HEK293 (cell line): ENCODE measurements at regions not wholly inside any gene's neighbourhood (a gene's known extent, or its start where the extent isn't known, plus 50 kb on each side); places are given as distances from the start of the nearest gene placed in this dataset.

ENCODE experiments used
- CTCF ChIA-PET: fragments of 350-600 bp; formaldehyde crosslinking; extraction: SDS; loops from one replicate; lab custom pipeline; 2021; ENCODE audit warnings: antibody characterized with exemption; lab: Yijun Ruan, JAX
- POLR2A ChIA-PET: fragments of 300-600 bp; formaldehyde crosslinking; extraction: SDS; loops from one replicate; lab custom pipeline; 2020; ENCODE audit warnings: antibody characterized with exemption, inconsistent platforms; lab: Yijun Ruan, JAX
- H3K27ac ChIP-seq: fragments of 200-500 bp; sonication (Bioruptor generic); 2 replicates; pipeline ENCODE4 v1.5.1; 2014; ENCODE audit warnings: low read depth, low read length, control low read depth, inconsistent platforms; ENCODE audit errors: extremely low read depth
- H3K36me3 ChIP-seq, 2 experiments: fragments of 200-500 bp in 1 of 2; sonication (Bioruptor generic) in 1 of 2; 1 replicate in 1 of 2; 2 replicates in 1 of 2; pipeline ENCODE4 v1.5.1; 2014 to 2017; ENCODE audit warnings: inconsistent platforms in 2 of 2, low read length in 2 of 2; ENCODE audit not compliant: control insufficient read depth in 2 of 2, insufficient read depth in 1 of 2
- H3K4me1 ChIP-seq: fragments of 200-500 bp; sonication (Bioruptor generic); 2 replicates; pipeline ENCODE4 v1.5.1; 2014; ENCODE audit warnings: mild to moderate bottlenecking, low read length, inconsistent platforms; ENCODE audit not compliant: control insufficient read depth, insufficient read depth
- H3K4me3 ChIP-seq: 2 replicates; pipeline ENCODE4 v1.5.1; 2011; ENCODE audit warnings: low read depth, mild to moderate bottlenecking, control low read depth, low read length, moderate library complexity
- H3K9me3 ChIP-seq: fragments of 200-500 bp; sonication (Bioruptor generic); 2 replicates; pipeline ENCODE4 v1.5.1; 2014; ENCODE audit warnings: low read depth, low read length, inconsistent platforms; ENCODE audit not compliant: control insufficient read depth, insufficient read depth
- OVOL3 ChIP-seq: fragments of 450-650 bp; formaldehyde crosslinking; IDR thresholded peaks from 2 replicates; pipeline ENCODE4 v1.5.1; 2016; ENCODE audit warnings: missing biosample characterization, missing genetic modification characterization
- REST ChIP-seq: fragments of 450-650 bp; formaldehyde crosslinking; IDR thresholded peaks from 2 replicates; pipeline ENCODE4 v1.5.1; 2016; ENCODE audit warnings: missing biosample characterization, missing genetic modification characterization
- TSHZ1 ChIP-seq: fragments of 450-650 bp; formaldehyde crosslinking; IDR thresholded peaks from 2 replicates; pipeline ENCODE4 v1.5.1; 2016; ENCODE audit warnings: missing biosample characterization, missing genetic modification characterization, borderline replicate concordance
- ZBTB17 ChIP-seq: fragments of 450-650 bp; formaldehyde crosslinking; IDR thresholded peaks from 2 replicates; pipeline ENCODE4 v1.5.1; 2016; ENCODE audit warnings: missing biosample characterization, missing genetic modification characterization
- ZBTB6 ChIP-seq: fragments of 450-650 bp; formaldehyde crosslinking; IDR thresholded peaks from 2 replicates; pipeline ENCODE4 v1.5.1; 2017; ENCODE audit warnings: missing biosample characterization, missing genetic modification characterization
- ZNF121 ChIP-seq: fragments of 450-650 bp; formaldehyde crosslinking; IDR thresholded peaks from 2 replicates; pipeline ENCODE4 v1.5.1; 2016; ENCODE audit warnings: missing biosample characterization, missing genetic modification characterization
- ZNF132 ChIP-seq: fragments of 450-650 bp; formaldehyde crosslinking; IDR thresholded peaks from 2 replicates; pipeline ENCODE4 v1.5.1; 2017; ENCODE audit warnings: missing biosample characterization, missing genetic modification characterization, borderline replicate concordance
- ZNF174 ChIP-seq: fragments of 450-650 bp; formaldehyde crosslinking; IDR thresholded peaks from 2 replicates; pipeline ENCODE4 v1.5.0; 2017; ENCODE audit warnings: missing biosample characterization, mild to moderate bottlenecking, missing genetic modification characterization
- ZNF24 ChIP-seq: fragments of 450-650 bp; formaldehyde crosslinking; IDR thresholded peaks from 2 replicates; pipeline ENCODE4 v1.5.1; 2016; ENCODE audit warnings: missing biosample characterization, missing genetic modification characterization
- ZNF37A ChIP-seq: fragments of 450-650 bp; IDR thresholded peaks from 2 replicates; pipeline ENCODE4 v1.5.1; 2018; ENCODE audit warnings: missing biosample characterization, missing genetic modification characterization
- ZNF514 ChIP-seq: fragments of 450-650 bp; formaldehyde crosslinking; IDR thresholded peaks from 2 replicates; pipeline ENCODE4 v1.5.1; 2016; ENCODE audit warnings: missing biosample characterization, missing genetic modification characterization
- ZNF549 ChIP-seq: fragments of 450-650 bp; IDR thresholded peaks from 2 replicates; pipeline ENCODE4 v1.5.1; 2018; ENCODE audit warnings: missing biosample characterization, missing genetic modification characterization, mild to moderate bottlenecking, inconsistent platforms, moderate library complexity
- ZNF610 ChIP-seq: fragments of 450-650 bp; formaldehyde crosslinking; IDR thresholded peaks from 2 replicates; pipeline ENCODE4 v1.5.1; 2016; ENCODE audit warnings: missing biosample characterization, missing genetic modification characterization, borderline replicate concordance
- ZNF670 ChIP-seq: fragments of 450-650 bp; formaldehyde crosslinking; IDR thresholded peaks from 2 replicates; pipeline ENCODE4 v1.5.1; 2016; ENCODE audit warnings: missing biosample characterization, missing genetic modification characterization, low read depth
- ZNF76 ChIP-seq: fragments of 450-650 bp; formaldehyde crosslinking; IDR thresholded peaks from 2 replicates; pipeline ENCODE4; 2016; ENCODE audit warnings: low read depth, missing biosample characterization, missing genetic modification characterization, borderline replicate concordance
- ZNF791 ChIP-seq: fragments of 450-650 bp; formaldehyde crosslinking; IDR thresholded peaks from 2 replicates; pipeline ENCODE4 v1.5.1; 2016; ENCODE audit warnings: missing biosample characterization, missing genetic modification characterization
- ZXDB ChIP-seq: fragments of 450-650 bp; formaldehyde crosslinking; IDR thresholded peaks from 2 replicates; pipeline ENCODE4 v1.5.1; 2016; ENCODE audit warnings: missing biosample characterization, missing genetic modification characterization
- TF ChIP-seq, protein P1 (sequence below): fragments of 450-650 bp; formaldehyde crosslinking; IDR thresholded peaks from 2 replicates; pipeline ENCODE4 v1.5.1; 2016; ENCODE audit warnings: missing biosample characterization, missing genetic modification characterization

DNA sequence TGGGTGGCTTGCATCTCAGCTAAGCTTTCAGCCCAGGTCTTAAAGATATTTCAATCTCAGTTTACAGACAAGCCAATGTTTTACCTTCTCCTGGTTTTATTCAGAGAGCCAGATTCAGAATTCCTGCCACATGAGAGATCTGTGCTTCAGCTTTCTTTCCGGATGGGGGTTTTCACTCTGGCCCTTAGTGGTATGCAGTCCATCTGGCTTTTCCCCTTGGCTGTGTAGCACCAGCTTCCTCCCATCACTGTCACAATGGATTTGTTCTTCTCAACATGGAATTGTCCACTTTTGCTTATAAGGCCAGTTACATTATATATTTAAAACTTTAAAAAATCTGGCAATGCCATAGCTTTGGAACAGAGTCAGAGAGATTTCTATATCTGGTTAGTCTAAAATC is 303.9 kb downstream of the ETS1 start:
- POLR2A ChIA-PET = no interaction called here
- Histone ChIP-seq H3K9me3 (no peaks in the 10 kb centered on the region), H3K36me3 (no peaks in the 10 kb centered on the region), H3K4me1 (no peaks in the 10 kb centered on the region; the same call in 1 of the 2 replicates), H3K27ac (no peak overlapping the region), H3K4me3 (no peak overlapping the region)
- TF ChIP-seq OVOL3 (tag by site-specific recombination) = no peak
- CTCF ChIA-PET = interaction anchor here (0.7 to 4.9 kb wide), 9 partner anchors 111 to 547 kb away, joined by 3 to 16 read pairs (median 4); no protein-coding TSS in a partner anchor

GRCh38 chr11:128282053-128282452 is 305.3 kb downstream of the ETS1 start:
- Histone ChIP-seq H3K4me1 (no peaks in the 10 kb centered on the region; the same call in 1 of the 2 replicates), H3K9me3 (no peaks in the 10 kb centered on the region), H3K4me3 (no peak overlapping the region), H3K27ac (no peak overlapping the region), H3K36me3 (no peaks in the 10 kb centered on the region)
- POLR2A ChIA-PET = no interaction called here
- TF ChIP-seq ZNF37A (tag by site-specific recombination) (no peak), ZNF132 (tag by site-specific recombination) (no peak), ZNF670 (no peak), ZNF549 (tag by site-specific recombination) (no peak), ZNF610 (tag by site-specific recombination) (no peak), ZBTB17 (tag by site-specific recombination) (no peak), ZNF174 (tag by site-specific recombination) (no peak), ZNF514 (no peak), TSHZ1 (tag by site-specific recombination) (no peak), REST (no peak), ZBTB6 (tag by site-specific recombination) (no peak), ZXDB (tag by site-specific recombination) (no peak), ZNF791 (tag by site-specific recombination) (no peak), ZNF121 (tag by site-specific recombination) (no peak), ZNF76 (no peak), ZNF24 (no peak)
- TF ChIP-seq, protein P1, sequence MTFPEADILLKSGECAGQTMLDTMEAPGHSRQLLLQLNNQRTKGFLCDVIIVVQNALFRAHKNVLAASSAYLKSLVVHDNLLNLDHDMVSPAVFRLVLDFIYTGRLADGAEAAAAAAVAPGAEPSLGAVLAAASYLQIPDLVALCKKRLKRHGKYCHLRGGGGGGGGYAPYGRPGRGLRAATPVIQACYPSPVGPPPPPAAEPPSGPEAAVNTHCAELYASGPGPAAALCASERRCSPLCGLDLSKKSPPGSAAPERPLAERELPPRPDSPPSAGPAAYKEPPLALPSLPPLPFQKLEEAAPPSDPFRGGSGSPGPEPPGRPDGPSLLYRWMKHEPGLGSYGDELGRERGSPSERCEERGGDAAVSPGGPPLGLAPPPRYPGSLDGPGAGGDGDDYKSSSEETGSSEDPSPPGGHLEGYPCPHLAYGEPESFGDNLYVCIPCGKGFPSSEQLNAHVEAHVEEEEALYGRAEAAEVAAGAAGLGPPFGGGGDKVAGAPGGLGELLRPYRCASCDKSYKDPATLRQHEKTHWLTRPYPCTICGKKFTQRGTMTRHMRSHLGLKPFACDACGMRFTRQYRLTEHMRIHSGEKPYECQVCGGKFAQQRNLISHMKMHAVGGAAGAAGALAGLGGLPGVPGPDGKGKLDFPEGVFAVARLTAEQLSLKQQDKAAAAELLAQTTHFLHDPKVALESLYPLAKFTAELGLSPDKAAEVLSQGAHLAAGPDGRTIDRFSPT (tag by site-specific recombination) = no peak
- CTCF ChIA-PET = interaction anchor here (1.8 to 4.9 kb wide), 2 partner anchors 348 to 350 kb away, joined by 9 to 16 read pairs; no protein-coding TSS in a partner anchor
